ENCODE measurements at regions not wholly inside any gene's neighbourhood (a gene's known extent, or its start where the extent isn't known, plus 50 kb on each side); places are given as distances from the start of the nearest gene placed in this dataset.

DNA sequence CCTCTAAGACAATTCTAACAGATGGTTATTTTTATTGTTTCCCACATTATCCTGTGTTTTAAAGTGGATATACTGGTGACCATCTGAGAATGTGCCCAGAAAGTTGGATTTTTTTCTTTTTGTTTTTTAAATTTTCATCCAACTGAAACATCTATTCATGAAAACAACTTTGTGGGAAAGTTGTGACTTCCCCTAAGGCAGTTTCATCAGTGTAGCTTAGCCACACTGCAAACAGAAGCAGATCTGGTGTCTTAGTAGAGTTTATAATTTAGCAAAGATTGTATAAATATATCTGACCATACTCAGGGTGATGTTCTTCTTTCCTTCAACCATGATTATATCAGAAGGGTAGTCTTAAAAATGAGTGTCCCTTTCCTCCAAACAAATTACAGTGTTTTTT lies 1241.3 kb downstream of the MAT2B start:
- TF ChIP-seq, protein P1, sequence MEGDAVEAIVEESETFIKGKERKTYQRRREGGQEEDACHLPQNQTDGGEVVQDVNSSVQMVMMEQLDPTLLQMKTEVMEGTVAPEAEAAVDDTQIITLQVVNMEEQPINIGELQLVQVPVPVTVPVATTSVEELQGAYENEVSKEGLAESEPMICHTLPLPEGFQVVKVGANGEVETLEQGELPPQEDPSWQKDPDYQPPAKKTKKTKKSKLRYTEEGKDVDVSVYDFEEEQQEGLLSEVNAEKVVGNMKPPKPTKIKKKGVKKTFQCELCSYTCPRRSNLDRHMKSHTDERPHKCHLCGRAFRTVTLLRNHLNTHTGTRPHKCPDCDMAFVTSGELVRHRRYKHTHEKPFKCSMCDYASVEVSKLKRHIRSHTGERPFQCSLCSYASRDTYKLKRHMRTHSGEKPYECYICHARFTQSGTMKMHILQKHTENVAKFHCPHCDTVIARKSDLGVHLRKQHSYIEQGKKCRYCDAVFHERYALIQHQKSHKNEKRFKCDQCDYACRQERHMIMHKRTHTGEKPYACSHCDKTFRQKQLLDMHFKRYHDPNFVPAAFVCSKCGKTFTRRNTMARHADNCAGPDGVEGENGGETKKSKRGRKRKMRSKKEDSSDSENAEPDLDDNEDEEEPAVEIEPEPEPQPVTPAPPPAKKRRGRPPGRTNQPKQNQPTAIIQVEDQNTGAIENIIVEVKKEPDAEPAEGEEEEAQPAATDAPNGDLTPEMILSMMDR (IDR thresholded peaks at IDR 0.05; ENCODE audit: insufficient read depth, low read length, poor library complexity, severe bottlenecking), result no peak
- no peak for TF ChIP-seq EZH2phosphoT487 (conservative IDR thresholded peaks at IDR 0.05; ENCODE audit: low read length)

Data from SU-DHL-6 (cell line).